GM23338 (cell line): ENCODE measurements at regions not wholly inside any gene's neighbourhood (a gene's known extent, or its start where the extent isn't known, plus 50 kb on each side); places are given as distances from the start of the nearest gene placed in this dataset.

ENCODE experiments used
- ATAC-seq: fragments of 200-7000 bp; cut with Tn5 transposase; 3 replicates; pipeline ENCODE4 v1.9.1; 2020
- DNase-seq: peaks from one replicate; pipeline ENCODE4 v3.0.0-alpha.2; 2015; ENCODE audit warnings: low spot score
- H2AFZ ChIP-seq: fragments of 200-600 bp; sonication (generic); 2 replicates; pipeline ENCODE4 v1.8.0; 2016; ENCODE audit warnings: antibody characterized with exemption, mild to moderate bottlenecking, moderate library complexity
- H3F3A ChIP-seq: fragments of 200-600 bp; sonication (generic); replicated peaks from 2 replicates; pipeline ENCODE4 v1.8.0; 2017; ENCODE audit warnings: antibody characterized with exemption, mixed run types, low read depth
- H3K27ac ChIP-seq: fragments of 200-600 bp; sonication (generic); 2 replicates; pipeline ENCODE4 v1.6.1; 2016; ENCODE audit warnings: low read depth
- H3K27me3 ChIP-seq: fragments of 200-600 bp; sonication (generic); 2 replicates; pipeline ENCODE4 v1.8.0; 2016; ENCODE audit warnings: mild to moderate bottlenecking, mixed run types, moderate library complexity; ENCODE audit not compliant: insufficient read depth
- H3K36me3 ChIP-seq: fragments of 200-600 bp; sonication (generic); 2 replicates; pipeline ENCODE4 v1.8.0; 2016; ENCODE audit warnings: mild to moderate bottlenecking; ENCODE audit not compliant: insufficient read depth
- H3K4me1 ChIP-seq: fragments of 200-600 bp; sonication (generic); 2 replicates; pipeline ENCODE4 v1.8.0; 2016; ENCODE audit warnings: mild to moderate bottlenecking, moderate library complexity; ENCODE audit not compliant: insufficient read depth
- H3K4me2 ChIP-seq: fragments of 200-600 bp; sonication (generic); 2 replicates; pipeline ENCODE4 v1.7.1; 2017; ENCODE audit warnings: mixed run types
- H3K4me3 ChIP-seq: fragments of 200-600 bp; sonication (generic); 2 replicates; pipeline ENCODE4 v1.6.1; 2016; ENCODE audit warnings: mixed run types
- H3K79me2 ChIP-seq: fragments of 200-600 bp; sonication (generic); replicated peaks from 2 replicates; pipeline ENCODE4 v1.8.0; 2017; ENCODE audit warnings: mild to moderate bottlenecking; ENCODE audit not compliant: insufficient read depth
- H3K9me2 ChIP-seq: fragments of 200-600 bp; sonication (generic); 2 replicates; pipeline ENCODE4 v1.8.0; 2017; ENCODE audit not compliant: insufficient read depth
- H4K20me1 ChIP-seq: fragments of 200-600 bp; sonication (generic); replicated peaks from 2 replicates; pipeline ENCODE4 v1.8.0; 2017; ENCODE audit warnings: mild to moderate bottlenecking; ENCODE audit not compliant: insufficient read depth
- H3K27ac Mint-ChIP-seq: 2 replicates; pipeline ENCODE4 v1.8.0; 2020; ENCODE audit warnings: inconsistent platforms, mild to moderate bottlenecking, moderate library complexity, mixed read lengths
- H3K27me3 Mint-ChIP-seq: 3 replicates; pipeline ENCODE4 v1.8.0; 2022; ENCODE audit warnings: low read depth, mild to moderate bottlenecking, moderate library complexity, mixed read lengths, inconsistent platforms; ENCODE audit not compliant: insufficient read depth, poor library complexity
- H3K36me3 Mint-ChIP-seq: 3 replicates; pipeline ENCODE4 v1.8.0; 2021; ENCODE audit warnings: low read depth, mild to moderate bottlenecking, inconsistent platforms, moderate library complexity, mixed read lengths
- H3K4me1 Mint-ChIP-seq: 3 replicates; pipeline ENCODE4 v1.8.0; 2020; ENCODE audit warnings: mild to moderate bottlenecking, inconsistent platforms, mixed read lengths
- H3K4me3 Mint-ChIP-seq: 3 replicates; pipeline ENCODE4 v1.8.0; 2021; ENCODE audit warnings: moderate library complexity, mild to moderate bottlenecking, inconsistent platforms, mixed read lengths
- H3K9me3 Mint-ChIP-seq: 3 replicates; pipeline ENCODE4 v1.8.0; 2020; ENCODE audit warnings: moderate library complexity, mild to moderate bottlenecking, inconsistent platforms, mixed read lengths
- CREB1 ChIP-seq: fragments of 250-450 bp; sonication (Bioruptor Pico); IDR thresholded peaks from 2 replicates; pipeline ENCODE4 v1.5.0; 2020; ENCODE audit warnings: low read depth, mild to moderate bottlenecking, moderate library complexity
- CTCF ChIP-seq, 2 experiments: fragments of 200-600 bp in 1 of 2; sonication (generic) in 1 of 2; conservative IDR thresholded peaks; 2 replicates each; pipeline versions ENCODE4 v1.5.1 to v1.6.1; 2016 to 2017; ENCODE audit warnings: antibody characterized with exemption in 2 of 2, low read depth in 2 of 2, mild to moderate bottlenecking in 2 of 2, moderate library complexity in 1 of 2
- ETS1 ChIP-seq: IDR thresholded peaks from 2 replicates; pipeline ENCODE4 v1.6.1; 2016; ENCODE audit warnings: antibody characterized with exemption
- EZH2 ChIP-seq: fragments of 200-600 bp; sonication (generic); IDR thresholded peaks from one replicate; pipeline ENCODE4 v1.8.0; 2017; ENCODE audit warnings: antibody characterized with exemption, mild to moderate bottlenecking, low read depth; ENCODE audit not compliant: unreplicated experiment
- EZH2phosphoT487 ChIP-seq: fragments of 200-600 bp; sonication (generic); IDR thresholded peaks from one replicate; pipeline ENCODE4 v1.8.1; 2018; ENCODE audit warnings: antibody characterized with exemption; ENCODE audit not compliant: unreplicated experiment
- JUNB ChIP-seq: IDR thresholded peaks from one replicate; pipeline ENCODE4 v1.6.1; 2016; ENCODE audit warnings: antibody characterized with exemption; ENCODE audit not compliant: unreplicated experiment
- NANOG ChIP-seq: IDR thresholded peaks from 2 replicates; pipeline ENCODE4 v1.6.1; 2016; ENCODE audit warnings: antibody characterized with exemption, borderline replicate concordance
- POLR2AphosphoS5 ChIP-seq: IDR thresholded peaks from 2 replicates; pipeline ENCODE4 v1.6.1; 2016; ENCODE audit warnings: antibody characterized with exemption, low read depth
- REST ChIP-seq: IDR thresholded peaks from one replicate; pipeline ENCODE4 v1.6.1; 2018; ENCODE audit warnings: antibody characterized with exemption; ENCODE audit not compliant: unreplicated experiment
- STAT1 ChIP-seq: IDR thresholded peaks from one replicate; pipeline ENCODE4 v1.6.1; 2016; ENCODE audit warnings: antibody characterized with exemption; ENCODE audit not compliant: unreplicated experiment
- ZNF114 ChIP-seq: fragments of 250-450 bp; sonication (Bioruptor Pico); IDR thresholded peaks from 2 replicates; pipeline ENCODE4 v1.5.0; 2020; ENCODE audit warnings: mild to moderate bottlenecking, moderate library complexity
- ZNF331 ChIP-seq: fragments of 250-450 bp; sonication (Bioruptor Pico); IDR thresholded peaks from 2 replicates; pipeline ENCODE4 v1.5.0; 2020; ENCODE audit warnings: low read depth, mild to moderate bottlenecking, moderate library complexity
- ZNF462 ChIP-seq: fragments of 250-450 bp; sonication (Bioruptor Pico); IDR thresholded peaks from 2 replicates; pipeline ENCODE4 v1.5.0; 2020; ENCODE audit warnings: mild to moderate bottlenecking, moderate library complexity

- no peak overlapping the region for H3K4me3 ChIP-seq
- no peak overlapping the region for H2AFZ ChIP-seq
- H3K36me3 ChIP-seq, result no peaks in the 10 kb centered on the region
- H3F3A ChIP-seq, result no peaks in the 10 kb centered on the region
- H4K20me1 ChIP-seq, result no peaks in the 10 kb centered on the region
- no peaks in the 10 kb centered on the region for H3K79me2 ChIP-seq
- ATAC-seq, result no peak
- H3K27me3 ChIP-seq, result no peaks in the 10 kb centered on the region
- no peak overlapping the region for H3K27ac Mint-ChIP-seq
- TF ChIP-seq JUNB, result no peak
- no peak for TF ChIP-seq ZNF114 (CRISPR knock-in tag)
- TF ChIP-seq EZH2, result no peak
- TF ChIP-seq ETS1, result no peak
- no peak for TF ChIP-seq ZNF331
- no peak for TF ChIP-seq EZH2phosphoT487
- no peak for TF ChIP-seq CREB1 (CRISPR knock-in tag)
- no peak for TF ChIP-seq ZNF462 (CRISPR knock-in tag)
- TF ChIP-seq NANOG, result no peak
- no peak for TF ChIP-seq CTCF (conservative IDR thresholded peaks at IDR 0.05; ENCODE audit: low read depth in 2 of 2)
- TF ChIP-seq STAT1, result no peak
- TF ChIP-seq POLR2AphosphoS5, result no peak
- no peak for TF ChIP-seq REST
- no peak for DNase-seq
- peaks cover 2% of the 10 kb centered on the region; the same call in 1 of the 3 replicates for H3K36me3 Mint-ChIP-seq
- H3K9me3 Mint-ChIP-seq, result peaks cover 3% of the 10 kb centered on the region; the same call in 1 of the 3 replicates
- no peak overlapping the region for H3K4me3 Mint-ChIP-seq
- H3K27ac ChIP-seq, result no peak overlapping the region
- H3K9me2 ChIP-seq, result peaks cover 2% of the 10 kb centered on the region; the same call in 1 of the 2 replicates
- no peak overlapping the region for H3K4me2 ChIP-seq
- H3K4me1 Mint-ChIP-seq, result peaks cover 32% of the 10 kb centered on the region
- H3K4me1 ChIP-seq, result peaks cover 12% of the 10 kb centered on the region; the same call in 1 of the 2 replicates
- H3K27me3 Mint-ChIP-seq, result no peaks in the 10 kb centered on the region
These were observed 506.5 kb upstream of the MKI67 start for GRCh38 chr10:128632694-128633093.
